Kidney capillary endothelial cell (primary cell): ENCODE measurements at regions not wholly inside any gene's neighbourhood (a gene's known extent, or its start where the extent isn't known, plus 50 kb on each side); places are given as distances from the start of the nearest gene placed in this dataset.
A peak's percentile ranks its signal among the peaks of the same experiment; 100 is the strongest.
"Not testable (repeated sequence)": the region's sequence is repeated elsewhere in the genome, so short reads cannot be mapped to it uniquely, and the experiment has no call there.

Experiments used
- DNase-seq: peaks from one replicate; pipeline ENCODE4 v3.0.0-alpha.2; 2018; ENCODE audit warnings: low spot score

DNA sequence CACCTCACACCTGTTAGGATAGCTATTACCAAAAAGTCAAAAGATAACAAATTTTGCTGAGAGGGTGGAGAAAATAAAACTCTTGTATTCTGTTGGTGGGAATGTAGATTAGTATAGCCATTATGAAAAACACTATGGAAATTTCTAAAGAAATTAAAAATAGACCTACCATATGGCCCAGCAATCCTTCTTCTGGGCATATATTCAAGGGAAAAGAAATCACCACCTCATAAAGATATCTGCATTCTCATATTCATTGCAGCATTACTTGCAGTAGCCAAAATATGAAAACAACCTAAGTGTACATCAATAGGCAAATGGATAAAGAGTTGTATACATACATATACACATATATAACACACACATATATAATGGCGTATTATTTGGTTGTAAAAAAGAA, 791.6 kb upstream of the RGS18 start:
- no peak for DNase-seq

DNA sequence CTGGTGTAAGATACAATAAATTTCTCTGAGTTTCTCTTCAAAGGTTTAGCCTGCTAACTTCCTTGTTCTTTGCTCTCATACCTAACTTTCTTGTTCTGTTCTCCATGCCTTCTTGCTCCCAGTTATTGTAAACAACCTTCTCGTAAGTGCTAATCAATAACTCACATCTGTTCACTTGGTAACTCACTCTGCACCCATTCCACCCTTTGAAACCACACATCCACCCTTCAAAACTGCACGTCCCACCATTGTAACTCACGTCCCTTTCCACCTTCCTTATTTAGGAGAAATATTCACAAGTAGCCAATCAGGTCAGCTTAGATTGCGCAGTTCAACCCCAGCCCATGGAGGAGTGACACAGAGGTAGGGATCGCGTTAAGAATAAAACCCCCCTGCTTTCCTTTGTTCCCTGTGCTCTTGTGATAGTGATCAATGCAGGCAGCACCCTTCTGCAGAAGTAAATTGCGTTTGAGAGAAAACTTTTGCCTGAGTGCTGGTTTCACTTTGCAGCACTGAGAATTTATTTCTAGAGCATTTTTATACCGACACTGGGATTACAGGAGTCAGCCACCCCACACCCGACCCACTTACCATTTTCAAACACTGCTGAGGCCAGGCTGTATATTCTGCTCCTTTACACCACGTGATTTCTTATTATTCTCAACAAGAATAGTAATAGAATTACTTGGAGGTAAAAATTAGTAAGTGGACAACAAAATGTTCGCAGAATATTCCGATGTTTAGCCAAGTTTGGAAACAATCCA, 789.2 kb upstream of the RGS18 start:
- no peak for DNase-seq

- no peak for DNase-seq
Measured at GRCh38 chr1:191371626-191372025, 786.6 kb upstream of the RGS18 start.

GRCh38 chr1:191388283-191388682, 770.0 kb upstream of the RGS18 start:
- DNase-seq, result no peak

DNA sequence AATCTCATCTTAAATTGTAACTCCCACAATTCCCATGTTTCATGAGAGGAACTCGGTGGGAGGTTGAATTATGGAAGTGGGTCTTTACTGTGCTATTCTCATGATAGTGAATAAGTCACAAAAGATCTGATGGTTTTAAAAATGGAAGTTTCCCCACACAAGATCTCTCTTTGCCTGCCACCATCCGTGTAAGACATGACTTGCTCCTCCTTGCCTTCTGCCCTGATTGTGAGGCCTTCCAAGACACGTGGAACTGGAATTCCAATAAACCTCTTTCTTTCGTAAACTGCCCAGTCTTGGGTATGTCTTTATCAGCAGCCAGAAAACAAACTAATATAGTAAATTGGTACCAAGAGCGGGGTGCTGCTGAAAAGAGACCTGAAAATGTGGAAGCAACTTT, 761.6 kb upstream of the RGS18 start:
- DNase-seq, result no peak

DNA sequence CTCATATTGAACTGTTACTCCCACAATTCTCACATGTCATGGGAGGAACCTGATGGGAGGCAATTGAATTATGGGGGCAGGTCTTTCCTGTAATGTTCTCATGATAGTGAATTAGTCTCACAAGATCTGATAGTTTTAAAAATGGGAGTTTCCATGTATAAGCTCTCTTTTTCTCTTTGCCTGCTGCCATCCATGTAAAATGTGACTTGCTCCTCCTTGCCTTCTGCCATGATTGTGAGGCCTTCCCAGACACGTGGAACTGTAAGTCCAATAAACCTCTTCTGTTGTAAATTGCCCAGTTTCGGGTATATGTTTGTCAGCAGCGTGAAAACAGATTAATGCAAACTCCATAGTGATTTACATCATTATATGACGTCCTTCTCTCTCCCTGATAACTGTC, 759.7 kb upstream of the RGS18 start:
- DNase-seq, result no peak

- no peak for DNase-seq
Measured at GRCh38 chr1:191405417-191405816, 752.8 kb upstream of the RGS18 start.

- no peak for DNase-seq
Measured at GRCh38 chr1:191414981-191415640, 743.2 kb upstream of the RGS18 start.

GRCh38 chr1:191419842-191420241, 738.4 kb upstream of the RGS18 start:
- DNase-seq, result no peak

DNA sequence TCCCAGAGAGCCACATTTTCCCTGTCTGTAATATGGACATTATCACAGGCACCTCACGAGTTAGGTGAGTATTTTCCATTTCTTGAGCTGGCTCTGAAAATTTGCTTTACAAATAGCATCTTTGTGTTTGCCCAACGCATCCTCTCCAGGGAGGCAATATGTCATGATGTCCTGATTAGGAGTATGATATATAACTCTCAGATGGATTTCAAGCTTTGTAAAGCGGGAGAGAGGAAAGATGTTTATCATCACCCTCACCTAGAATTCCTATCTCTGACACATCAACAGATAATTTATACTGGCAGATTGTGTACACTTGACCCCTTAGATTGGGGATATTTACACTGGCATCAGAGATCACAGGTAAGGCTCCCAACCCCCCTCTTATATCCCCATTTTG, 730.7 kb upstream of the RGS18 start:
- DNase-seq, result no peak

GRCh38 chr1:191432817-191433216, 725.4 kb upstream of the RGS18 start:
- no peak for DNase-seq

GRCh38 chr1:191438979-191439378, 719.3 kb upstream of the RGS18 start:
- DNase-seq, result no peak

DNA sequence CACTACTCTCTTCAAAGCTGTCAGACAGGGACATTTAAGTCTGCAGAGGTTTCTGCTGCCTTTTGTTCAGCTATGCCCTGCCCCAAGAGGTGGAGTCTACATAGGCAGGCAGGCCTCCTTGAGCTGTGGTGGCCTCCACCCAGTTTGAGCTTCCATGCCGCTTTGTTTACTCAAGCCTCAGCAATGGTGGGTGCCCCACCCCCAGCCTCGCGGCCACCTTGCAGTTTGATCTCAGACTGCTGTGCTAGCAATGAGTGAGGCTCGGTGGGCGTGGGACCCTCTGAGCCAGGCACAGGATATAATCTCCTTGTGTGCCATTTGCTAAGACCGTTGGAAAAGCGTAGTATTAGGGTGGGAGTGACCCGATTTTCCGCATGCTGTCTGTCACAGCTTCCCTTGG, 710.0 kb upstream of the RGS18 start:
- not testable (repeated sequence) for DNase-seq

- no peak for DNase-seq
Measured at GRCh38 chr1:191452586-191452985, 705.7 kb upstream of the RGS18 start.

- DNase-seq, result no peak
Measured at GRCh38 chr1:191453487-191453886, 704.8 kb upstream of the RGS18 start.

DNA sequence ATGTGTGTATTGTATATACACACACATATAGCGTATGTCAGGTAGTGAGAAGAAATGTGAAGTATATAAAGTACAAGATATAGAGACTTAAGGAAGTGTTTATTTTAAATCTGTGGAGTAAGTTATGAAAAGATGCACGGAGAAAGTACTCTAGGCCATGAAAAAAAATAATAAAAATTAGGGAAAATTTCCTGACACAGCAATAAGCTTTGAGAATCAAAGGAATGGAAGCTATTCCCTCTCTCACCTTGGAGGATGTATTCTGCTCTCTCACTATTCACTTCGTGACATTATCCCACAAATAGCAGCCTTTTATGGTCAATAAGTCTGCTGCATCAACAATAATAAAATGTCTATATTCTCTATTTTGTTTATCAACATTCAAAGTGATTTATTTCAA, 700.4 kb upstream of the RGS18 start:
- DNase-seq, result no peak

GRCh38 chr1:191460234-191460633, 698.0 kb upstream of the RGS18 start:
- no peak for DNase-seq

DNA sequence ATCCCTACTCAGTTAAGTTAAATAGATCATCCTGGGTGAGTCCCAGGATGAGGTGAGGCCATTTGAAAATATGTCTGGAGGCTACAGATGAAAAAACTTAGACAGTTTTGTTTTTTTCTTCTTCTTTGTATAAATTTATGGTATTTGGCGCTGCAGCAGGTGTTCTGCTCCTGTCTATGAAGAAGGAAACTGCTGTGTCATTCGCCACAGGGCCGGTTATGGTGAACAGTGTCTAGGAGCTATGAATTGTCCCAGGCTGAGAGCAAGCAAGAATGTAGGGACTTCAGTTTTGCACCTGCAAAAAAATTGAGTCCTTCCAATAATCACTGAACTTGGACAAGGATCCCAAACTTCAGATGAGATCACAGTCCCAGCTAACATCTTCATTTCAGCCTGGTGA, 674.3 kb upstream of the RGS18 start:
- no peak for DNase-seq

- no peak for DNase-seq
Measured at GRCh38 chr1:191490303-191490702, 668.0 kb upstream of the RGS18 start.

DNA sequence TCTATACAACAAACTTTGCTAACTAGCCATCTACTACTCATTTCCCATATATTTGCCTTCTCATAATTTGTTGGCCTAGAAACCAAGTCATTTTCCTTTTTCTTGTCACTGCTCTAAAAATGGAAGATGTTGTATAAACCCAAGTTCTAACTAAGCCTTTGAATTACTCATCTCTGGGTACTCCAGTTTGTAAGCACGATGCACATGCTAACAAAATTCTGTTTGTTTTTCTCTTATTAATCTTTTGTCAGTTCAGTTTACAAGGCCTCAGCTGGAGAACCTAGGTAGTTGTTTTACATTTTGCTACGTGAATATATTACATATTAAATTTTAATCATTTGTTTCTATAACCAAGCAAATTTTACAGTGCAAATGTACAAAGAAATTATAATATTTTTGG, 663.2 kb upstream of the RGS18 start:
- DNase-seq, result no peak

GRCh38 chr1:191498318-191498717, 659.9 kb upstream of the RGS18 start:
- peak; percentile 2 for DNase-seq

DNA sequence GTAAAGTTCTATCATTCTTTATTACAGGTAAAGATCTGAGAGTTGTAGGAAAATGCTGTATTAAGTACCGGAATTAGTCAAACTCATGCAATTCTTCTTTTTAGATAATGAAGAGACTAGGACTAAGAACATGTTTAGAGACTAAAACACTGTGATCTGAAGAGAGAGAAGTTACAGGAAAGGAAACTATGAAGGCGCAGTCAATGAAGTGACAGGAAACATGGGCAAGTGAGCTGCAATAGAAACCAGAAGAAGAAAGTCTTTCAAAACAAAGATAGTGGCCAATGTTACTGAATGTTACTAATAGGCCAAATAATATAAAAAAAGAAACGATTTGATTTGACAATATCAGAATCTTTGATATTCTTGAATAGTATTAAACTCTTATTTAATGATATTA, 659.4 kb upstream of the RGS18 start:
- DNase-seq, result no peak

DNA sequence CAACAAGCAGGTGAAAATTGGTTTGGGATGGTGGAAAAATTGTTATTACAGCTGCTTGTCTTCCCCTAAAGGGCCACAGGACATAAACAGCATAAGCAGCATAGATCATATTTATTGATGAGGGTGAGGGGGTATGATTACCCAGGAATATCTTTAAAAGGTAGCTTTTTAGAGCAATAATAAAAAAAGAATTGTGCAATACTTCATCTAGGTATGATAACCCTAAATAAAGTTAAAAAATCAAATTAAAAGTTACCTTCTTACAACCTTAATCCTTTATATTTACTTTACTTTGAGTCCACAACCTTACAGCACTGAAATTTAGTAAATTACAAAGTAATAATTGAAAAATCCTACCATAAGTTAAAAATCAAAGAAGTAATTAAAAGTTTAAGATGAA, 653.3 kb upstream of the RGS18 start:
- no peak for DNase-seq

DNA sequence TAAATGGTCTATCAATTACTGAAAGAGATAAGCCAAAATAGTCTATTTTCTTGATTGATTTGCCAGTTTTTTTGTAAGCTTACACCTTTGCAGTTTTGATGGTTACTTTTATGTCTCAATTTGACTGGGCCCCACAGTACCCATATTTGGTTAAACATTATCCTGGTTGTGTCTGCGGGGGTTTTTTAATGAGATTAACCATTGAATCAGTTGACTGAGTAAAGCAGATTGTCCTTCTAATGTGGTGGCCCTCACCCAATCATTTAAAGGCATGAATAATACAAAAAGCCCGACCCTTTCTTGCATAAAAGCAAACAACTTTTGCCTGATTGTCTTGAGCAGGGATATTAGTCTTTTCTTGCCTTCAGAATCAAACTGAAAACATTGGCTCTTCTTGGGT, 650.0 kb upstream of the RGS18 start:
- no peak for DNase-seq
